ENCODE measurements at regions not wholly inside any gene's neighbourhood (a gene's known extent, or its start where the extent isn't known, plus 50 kb on each side); places are given as distances from the start of the nearest gene placed in this dataset.

DNA sequence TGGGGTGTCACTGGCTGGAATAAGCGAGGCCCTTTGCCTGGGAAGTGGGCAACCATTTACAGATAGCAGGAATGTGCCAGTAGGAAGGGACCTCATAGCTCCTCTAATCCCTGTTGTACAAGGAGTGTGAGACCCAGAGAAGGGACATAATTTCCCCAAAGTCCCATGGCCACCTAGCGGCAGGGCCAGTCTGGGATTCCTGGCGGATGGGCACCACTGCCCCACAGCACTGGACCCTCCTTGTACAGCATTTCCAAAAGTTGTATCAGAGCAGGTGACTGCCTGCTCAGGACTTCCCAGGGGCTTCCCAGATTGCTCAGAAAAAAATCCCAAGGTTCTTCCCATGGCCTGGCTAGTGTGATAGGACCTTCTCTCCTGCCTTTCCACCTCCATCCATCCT lies 185.8 kb downstream of the GLI2 start:
- no peak for DNase-seq

GRCh38 chr2:120922571-120923332 lies 187.1 kb downstream of the GLI2 start:
- no peak for DNase-seq

GRCh38 chr2:120923426-120923825 lies 187.8 kb downstream of the GLI2 start:
- no peak for DNase-seq

DNA sequence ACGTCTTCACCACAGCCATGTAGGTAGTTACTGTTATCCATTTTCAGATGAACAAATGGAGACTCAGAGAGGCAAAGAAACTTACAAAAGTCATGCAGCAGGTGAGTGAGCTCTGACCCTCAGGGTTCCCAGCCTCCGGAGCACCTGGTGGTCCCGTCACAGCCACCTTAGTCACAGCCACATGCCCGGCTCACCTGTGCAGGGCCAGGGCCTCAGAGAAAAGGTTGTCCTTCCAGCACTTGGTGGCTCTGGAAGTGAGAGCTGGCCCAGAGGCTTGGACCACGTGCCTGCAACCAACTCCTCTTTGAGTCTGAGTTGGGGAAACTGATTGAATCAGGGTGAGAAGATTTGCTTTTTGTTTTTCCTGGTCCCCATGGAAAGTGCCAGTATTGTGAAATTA lies 189.3 kb downstream of the GLI2 start:
- no peak for DNase-seq

DNA sequence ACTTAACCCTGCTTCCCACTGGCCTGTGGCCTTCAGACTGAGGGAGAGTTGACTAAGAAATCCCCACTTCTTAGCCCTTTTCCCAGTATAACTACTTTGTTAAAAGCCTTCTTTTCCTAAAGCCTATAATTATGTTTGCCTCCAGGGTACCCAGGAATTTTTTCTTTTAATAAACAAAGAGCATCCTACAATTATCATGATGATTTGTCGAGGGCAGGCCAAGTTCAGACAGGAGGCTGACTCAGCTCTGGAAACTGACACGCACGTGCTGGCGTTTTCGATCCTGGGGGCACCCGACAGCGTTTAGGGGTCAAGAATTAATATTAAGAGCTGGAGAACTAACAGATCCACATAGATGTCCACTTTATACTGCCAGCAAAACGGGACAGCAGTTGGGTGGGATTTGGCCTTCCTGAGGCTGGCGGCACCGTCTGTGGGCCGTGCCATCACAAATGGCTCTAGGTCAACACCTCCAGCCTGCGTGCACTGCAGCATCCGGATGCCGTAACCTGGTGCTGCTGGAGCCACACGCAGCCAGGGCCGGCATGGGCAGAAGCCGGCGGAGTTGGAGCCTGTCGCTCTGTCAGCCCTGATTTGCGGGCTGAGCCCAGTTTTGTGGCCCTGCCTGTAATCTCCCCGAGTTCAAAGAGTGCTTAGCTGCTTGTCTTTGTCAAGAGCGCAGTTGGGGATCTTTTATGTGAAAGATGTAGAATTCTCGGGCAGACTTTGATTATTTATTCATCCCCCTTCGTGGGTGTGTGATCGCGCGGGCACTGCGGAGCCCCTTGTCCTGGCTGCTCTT lies 191.0 kb downstream of the GLI2 start:
- no peak for DNase-seq

GRCh38 chr2:120927265-120927628 lies 191.6 kb downstream of the GLI2 start:
- DNase-seq, result no peak

DNA sequence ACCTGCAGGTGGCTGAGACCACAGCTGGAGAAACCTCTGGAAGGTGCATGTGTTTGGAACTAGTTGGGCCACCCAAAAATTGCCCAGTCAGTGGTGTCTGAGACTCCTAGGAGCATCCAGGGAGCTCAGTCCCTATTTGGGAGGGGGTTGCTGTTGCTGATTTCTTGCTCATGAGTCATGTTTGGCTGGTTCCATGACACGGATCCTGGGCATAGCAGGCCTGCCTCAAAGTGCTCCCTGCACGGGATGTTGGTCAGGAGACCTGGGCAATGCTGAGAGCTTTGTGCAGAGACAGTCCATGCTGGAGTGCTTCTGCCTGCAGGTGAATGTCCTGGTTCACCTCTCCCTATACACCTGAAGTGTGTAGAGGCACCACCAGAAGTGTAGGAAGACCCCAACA lies 194.2 kb downstream of the GLI2 start:
- DNase-seq, result no peak

- DNase-seq, result no peak
These were observed 194.6 kb downstream of the GLI2 start for GRCh38 chr2:120930236-120930635.

DNA sequence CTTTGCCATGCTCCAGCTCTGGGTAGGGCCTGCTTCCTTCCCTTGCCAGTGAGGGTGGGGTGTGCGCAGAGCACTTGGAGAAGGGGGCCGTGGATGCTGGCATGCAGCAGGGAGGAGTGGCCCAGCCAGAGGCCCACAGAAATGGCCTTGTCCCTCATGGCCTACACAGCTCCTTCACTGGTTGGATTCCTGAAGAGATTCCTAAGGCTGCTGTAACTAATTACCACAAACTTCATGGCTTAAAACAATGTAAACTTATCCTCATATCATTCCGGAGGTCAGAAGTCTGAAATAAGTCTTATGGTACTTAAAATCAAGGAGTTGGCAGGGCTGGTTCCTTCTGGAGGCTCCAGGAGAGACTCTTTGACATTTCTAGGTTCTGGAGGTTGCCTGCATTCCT lies 195.2 kb downstream of the GLI2 start:
- no peak for DNase-seq

- no peak for DNase-seq
These were observed 196.8 kb downstream of the GLI2 start for GRCh38 chr2:120932472-120932871.

DNA sequence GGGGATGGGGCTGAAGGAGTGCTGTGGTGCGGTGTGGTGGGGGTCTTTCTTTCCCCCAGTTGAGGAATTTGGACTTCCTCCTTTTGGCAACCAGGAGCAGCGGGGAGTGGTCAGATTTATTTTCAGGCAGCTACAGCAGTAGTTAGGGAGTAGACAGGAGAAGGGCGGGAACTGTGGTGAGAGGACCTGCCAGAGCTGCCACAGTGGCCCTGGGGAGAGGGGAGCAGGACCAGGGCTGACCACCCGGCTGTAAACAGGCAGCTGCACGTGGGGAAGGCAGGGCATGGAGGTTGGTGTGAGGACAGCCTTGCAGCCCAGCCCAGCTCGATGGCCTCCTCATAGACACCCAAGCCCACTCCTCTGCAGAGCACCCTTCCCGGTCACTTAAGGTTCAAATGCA lies 197.2 kb downstream of the GLI2 start:
- no peak for DNase-seq

- DNase-seq, result no peak
These were observed 198.3 kb downstream of the GLI2 start for GRCh38 chr2:120933693-120934573.

GRCh38 chr2:120934574-120935338 lies 199.1 kb downstream of the GLI2 start:
- DNase-seq, result no peak

DNA sequence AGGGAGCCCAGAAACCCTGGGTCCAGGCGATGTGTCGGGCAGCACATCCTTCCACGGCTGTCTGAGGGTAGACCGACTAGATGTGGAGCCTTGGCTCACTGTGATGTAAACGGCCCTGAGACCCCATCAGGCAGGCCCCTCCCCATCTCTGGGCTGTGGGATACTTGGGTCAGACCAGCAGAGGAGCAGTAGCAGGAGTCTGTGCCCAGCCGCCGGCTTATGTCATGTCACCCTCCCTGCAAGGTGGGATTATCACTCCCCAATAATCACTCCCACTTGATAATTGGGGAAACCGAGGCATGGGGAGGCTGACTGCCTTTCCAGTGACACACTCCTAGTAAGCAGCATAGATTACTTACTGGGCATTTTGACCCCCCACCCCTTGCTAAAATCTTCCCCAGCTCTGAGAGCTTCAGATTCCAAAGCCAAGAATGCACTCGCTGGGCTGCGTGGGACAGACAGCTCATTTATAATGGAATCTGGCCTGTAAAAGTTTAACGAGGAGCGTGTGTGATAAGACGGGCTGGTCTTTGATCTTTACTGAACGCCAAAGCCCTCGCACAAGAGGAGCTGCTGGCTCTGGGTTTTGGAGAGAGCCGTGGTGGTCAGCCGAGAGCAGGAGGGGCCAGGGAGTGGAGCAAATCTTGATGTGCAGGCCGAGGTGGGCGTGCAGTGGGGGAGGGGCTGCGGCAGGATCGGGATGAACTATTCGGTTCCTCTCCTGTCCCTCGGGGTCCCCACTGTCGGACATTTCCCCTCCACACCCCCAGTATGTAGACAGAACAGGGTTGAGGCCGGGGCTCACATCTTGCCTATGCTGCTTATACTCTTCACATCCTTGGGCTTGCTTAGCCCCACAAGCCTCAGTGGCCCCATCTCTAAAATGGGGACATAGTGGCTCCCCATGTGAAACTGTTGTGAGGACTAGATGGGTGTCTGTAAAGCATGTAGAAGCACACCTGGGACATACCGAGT lies 200.0 kb downstream of the GLI2 start:
- no peak for DNase-seq

DNA sequence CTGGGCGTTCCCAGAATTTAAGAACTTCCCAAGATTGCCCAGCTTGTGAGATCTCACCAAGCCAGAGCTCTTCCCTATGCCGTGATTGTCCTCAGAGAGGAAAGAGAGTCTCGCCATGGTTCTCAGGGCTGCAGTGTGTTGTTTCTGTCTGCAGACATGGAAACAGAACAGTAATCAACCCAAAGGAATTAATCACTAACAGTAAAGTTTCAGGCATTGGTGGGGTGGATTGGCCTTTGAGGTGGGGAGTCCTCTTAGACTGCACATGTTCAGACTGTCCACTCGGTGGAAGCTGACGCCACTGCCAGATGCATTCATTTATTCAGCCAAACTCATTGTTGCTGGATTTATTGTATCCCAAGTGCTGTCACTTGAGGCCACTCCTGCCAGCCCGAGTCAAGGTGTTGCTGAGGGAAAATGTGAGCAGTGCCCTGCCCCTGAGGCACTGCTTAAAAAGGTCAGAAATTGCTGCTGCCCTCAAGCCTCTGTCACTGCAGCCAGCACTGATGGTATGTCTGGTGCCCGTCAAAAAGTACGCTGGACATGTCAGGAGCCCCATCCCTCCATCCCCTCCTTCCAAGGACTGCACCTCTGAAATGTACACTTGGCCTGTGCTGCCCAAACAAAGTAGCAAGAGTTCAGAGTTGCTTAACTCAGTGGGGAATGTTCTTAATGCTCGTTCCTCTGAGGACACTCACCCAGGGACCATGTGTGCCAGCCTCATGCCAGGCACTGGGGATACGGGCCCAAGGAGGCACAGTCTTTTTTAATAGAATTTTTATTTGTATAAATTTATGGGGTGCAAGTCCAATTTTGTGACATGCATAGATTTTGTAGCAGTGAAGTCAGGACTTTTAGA lies 201.0 kb downstream of the GLI2 start:
- no peak for DNase-seq

DNA sequence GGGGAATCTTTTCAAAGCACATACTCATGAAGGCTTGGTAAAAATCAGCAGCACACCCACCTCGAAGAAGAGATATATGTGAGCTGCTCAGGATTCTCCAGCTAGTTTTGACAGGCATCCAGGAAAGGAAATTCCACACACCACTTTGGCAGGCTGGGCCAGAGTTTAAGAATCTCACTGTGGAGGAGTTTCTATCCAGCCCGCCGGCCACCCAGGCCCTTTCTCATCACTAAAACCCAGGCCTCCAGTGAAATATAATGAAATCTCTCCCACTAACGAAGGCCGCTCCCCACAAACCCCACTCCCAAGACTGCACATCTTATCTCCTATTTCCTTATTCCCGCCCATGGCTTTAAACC lies 202.0 kb downstream of the GLI2 start:
- no peak for DNase-seq

DNA sequence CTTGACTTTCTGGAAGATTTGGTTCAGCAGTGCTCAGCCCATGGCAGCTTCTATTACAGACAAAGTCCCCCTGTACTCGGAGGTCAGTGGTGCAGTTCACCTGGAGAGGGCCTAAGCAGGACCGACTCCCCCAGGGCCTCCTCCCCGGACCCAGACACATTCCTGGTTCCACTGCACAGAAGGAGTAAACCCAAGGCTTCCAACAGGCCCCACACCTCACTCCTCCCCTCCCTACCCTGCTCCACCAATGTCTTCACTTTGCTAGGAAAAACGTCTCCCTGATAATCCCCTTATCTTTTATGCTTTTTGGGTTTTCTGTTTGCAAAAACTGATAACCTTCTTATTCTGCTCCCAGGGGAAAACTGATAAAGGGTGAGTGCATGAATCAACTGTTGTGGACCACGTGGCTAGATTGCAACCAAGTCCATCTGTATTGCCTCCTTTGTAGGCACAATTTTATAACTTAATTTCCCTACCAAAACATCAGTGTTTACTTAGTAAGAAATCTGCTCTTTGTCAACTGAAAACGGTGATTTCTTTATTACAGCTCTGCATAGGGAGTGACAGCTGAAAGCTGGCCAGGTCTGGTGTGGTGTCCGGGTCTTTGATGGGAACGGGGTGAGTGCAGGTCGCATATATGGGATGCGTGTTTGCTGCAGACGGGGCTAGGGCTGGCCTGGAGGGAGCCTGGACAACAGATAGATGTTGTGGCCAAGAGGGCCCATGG lies 202.5 kb downstream of the GLI2 start:
- no peak for DNase-seq

DNA sequence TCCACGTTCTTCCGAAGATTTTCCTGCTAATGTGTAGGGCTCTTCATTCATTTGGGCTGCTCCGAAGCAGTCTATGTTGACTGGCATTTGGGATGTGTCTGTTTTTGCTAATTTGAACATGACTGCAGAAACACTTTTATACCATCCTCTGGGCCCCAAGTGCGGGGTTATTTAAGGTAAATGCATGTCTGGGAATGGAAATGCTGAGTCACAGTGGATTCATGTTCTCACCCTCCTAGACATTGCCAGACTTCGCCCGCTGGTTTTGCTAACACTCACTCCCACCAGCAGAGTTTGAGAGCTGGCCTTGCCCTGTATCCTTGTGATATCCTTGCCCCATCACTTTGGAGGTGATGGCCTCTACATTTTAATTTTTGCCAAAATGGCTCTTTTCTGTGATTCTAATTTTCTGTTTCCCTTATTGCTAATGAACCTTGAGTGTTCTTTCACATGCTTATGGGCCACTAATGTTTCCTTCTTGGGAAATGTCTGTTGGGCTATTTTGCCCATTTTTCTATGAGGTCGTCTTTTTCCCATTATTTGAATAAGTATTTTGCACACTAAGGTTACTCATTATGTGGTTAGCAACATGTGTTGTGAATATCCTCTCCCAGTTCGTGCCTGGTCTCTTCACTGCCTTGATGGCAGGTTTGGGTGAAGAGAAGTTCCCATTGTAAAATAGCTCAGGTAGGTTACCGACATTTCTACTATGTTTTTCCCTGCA lies 204.1 kb downstream of the GLI2 start:
- DNase-seq, result no peak

DNA sequence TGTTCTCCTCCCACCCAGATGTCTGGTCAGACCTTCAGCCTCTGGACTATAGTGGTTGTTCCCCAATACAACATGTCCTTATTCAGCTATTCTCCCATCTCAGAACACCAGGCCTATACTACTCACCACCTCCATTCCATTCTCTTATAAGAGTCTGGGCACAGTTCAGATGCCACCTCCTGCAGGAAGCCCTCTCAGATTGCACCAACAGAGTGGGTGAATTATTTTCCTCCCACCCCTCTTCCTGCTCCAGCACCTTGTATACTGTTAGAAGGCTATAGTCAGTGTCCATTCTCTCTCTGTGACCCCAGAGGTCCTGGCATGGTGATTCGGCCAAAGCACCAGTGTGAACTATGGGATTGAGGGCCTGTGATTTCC lies 204.6 kb downstream of the GLI2 start:
- no peak for DNase-seq
